GM12892 (cell line): ENCODE measurements at regions not wholly inside any gene's neighbourhood (a gene's known extent, or its start where the extent isn't known, plus 50 kb on each side); places are given as distances from the start of the nearest gene placed in this dataset.

Experiments used
- POLR2A ChIP-seq: IDR thresholded peaks from 2 replicates; pipeline ENCODE4 v1.6.1; 2011; ENCODE audit warnings: low read depth, low read length, control low read depth
- POLR2AphosphoS5 ChIP-seq: IDR thresholded peaks from 2 replicates; pipeline ENCODE4 v1.6.1; 2011; ENCODE audit warnings: low read depth, low read length, control low read depth
- TAF1 ChIP-seq: IDR thresholded peaks from 2 replicates; pipeline ENCODE4 v1.6.1; 2011; ENCODE audit warnings: low read depth, mild to moderate bottlenecking, control low read depth, low read length, borderline replicate concordance

DNA sequence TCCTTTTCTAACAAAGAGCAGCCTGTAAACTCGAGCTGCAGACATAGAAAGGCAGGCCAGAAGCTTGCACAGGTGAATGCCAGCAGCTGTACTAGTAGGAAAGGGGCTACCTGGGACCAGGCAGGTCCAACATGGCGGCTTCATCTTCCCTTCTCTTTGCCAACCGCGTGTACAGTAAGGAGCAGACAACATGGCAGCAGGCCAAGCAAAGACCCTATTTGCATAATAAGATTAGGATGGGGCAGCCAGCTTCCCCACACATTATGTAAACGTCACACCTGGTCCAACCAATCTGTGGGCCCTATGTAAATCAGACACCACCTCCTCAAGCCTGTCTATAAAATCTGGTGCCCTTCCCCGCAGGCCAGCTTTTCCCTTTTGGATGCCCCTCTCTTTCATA is 1186.5 kb upstream of the AUTS2 start:
- TF ChIP-seq TAF1 (no peak), POLR2A (no peak), POLR2AphosphoS5 (no peak)
